Mesenchymal stem cell (in vitro differentiated cells and primary cell): ENCODE measurements at regions not wholly inside any gene's neighbourhood (a gene's known extent, or its start where the extent isn't known, plus 50 kb on each side); places are given as distances from the start of the nearest gene placed in this dataset.

Experiments used
- DNase-seq: peaks from one replicate; pipeline ENCODE4 v3.0.0-alpha.2; 2013
- H2AFZ ChIP-seq: one replicate; pipeline ENCODE4 v1.6.1; 2013; ENCODE audit warnings: low read depth, mild to moderate bottlenecking, control low read depth, inconsistent platforms, low read length, moderate library complexity
- H2AK5ac ChIP-seq: 2 replicates; pipeline ENCODE4 v1.6.1; 2013; ENCODE audit warnings: low read length, moderate library complexity, mild to moderate bottlenecking, inconsistent platforms; ENCODE audit not compliant: severe bottlenecking
- H2BK120ac ChIP-seq: one replicate; pipeline ENCODE4 v1.6.1; 2013; ENCODE audit warnings: low read depth, mild to moderate bottlenecking, inconsistent platforms, low read length, moderate library complexity
- H2BK12ac ChIP-seq, 2 experiments: one replicate each; pipeline ENCODE4 v1.6.1; 2013; ENCODE audit warnings: inconsistent platforms in 2 of 2, low read length in 2 of 2, mild to moderate bottlenecking in 2 of 2, moderate library complexity in 2 of 2, control low read depth in 1 of 2
- H2BK15ac ChIP-seq: one replicate; pipeline ENCODE4 v1.6.1; 2013; ENCODE audit warnings: mild to moderate bottlenecking, low read depth, inconsistent platforms; ENCODE audit not compliant: poor library complexity, severe bottlenecking
- H2BK5ac ChIP-seq: 2 replicates; pipeline ENCODE4 v1.6.1; 2013; ENCODE audit warnings: low read depth, mild to moderate bottlenecking, low read length, control low read depth, inconsistent platforms; ENCODE audit not compliant: poor library complexity, severe bottlenecking
- H3K14ac ChIP-seq, 2 experiments: one replicate each; pipeline ENCODE4 v1.6.1; 2013; ENCODE audit warnings: inconsistent platforms in 2 of 2, low read length in 2 of 2, control low read depth in 1 of 2, mild to moderate bottlenecking in 1 of 2, moderate library complexity in 1 of 2
- H3K18ac ChIP-seq, 2 experiments: one replicate each; pipeline ENCODE4 v1.6.1; 2013; ENCODE audit warnings: inconsistent platforms in 2 of 2, low read length in 2 of 2, control low read depth in 1 of 2, low read depth in 1 of 2, mild to moderate bottlenecking in 1 of 2
- H3K23ac ChIP-seq, 2 experiments: one replicate each; pipeline ENCODE4 v1.6.1; 2013; ENCODE audit warnings: inconsistent platforms in 2 of 2, low read length in 2 of 2, mild to moderate bottlenecking in 2 of 2, moderate library complexity in 2 of 2, control low read depth in 1 of 2
- H3K27ac ChIP-seq: 2 replicates; pipeline ENCODE4 v1.5.1; 2013; ENCODE audit warnings: mild to moderate bottlenecking, moderate library complexity, low read length, control low read depth, inconsistent platforms; ENCODE audit not compliant: poor library complexity, severe bottlenecking
- H3K27me3 ChIP-seq, 2 experiments: 2 replicates each; pipeline versions ENCODE4 v1.6.1 to v1.7.0; 2013; ENCODE audit warnings: low read length in 2 of 2, mild to moderate bottlenecking in 2 of 2, moderate library complexity in 2 of 2, control low read depth in 1 of 2, inconsistent platforms in 1 of 2; ENCODE audit not compliant: control insufficient read depth in 1 of 2, insufficient read depth in 1 of 2
- H3K36me3 ChIP-seq, 2 experiments: 2 replicates each; pipeline versions ENCODE4 v1.6.1 to v1.7.0; 2013; ENCODE audit warnings: low read length in 2 of 2, control low read depth in 1 of 2, inconsistent platforms in 1 of 2, low read depth in 1 of 2, mild to moderate bottlenecking in 1 of 2; ENCODE audit not compliant: insufficient read depth in 2 of 2, control insufficient read depth in 1 of 2
- H3K4ac ChIP-seq, 2 experiments: one replicate each; pipeline ENCODE4 v1.6.1; 2013; ENCODE audit warnings: inconsistent platforms in 2 of 2, low read length in 2 of 2, mild to moderate bottlenecking in 2 of 2, moderate library complexity in 2 of 2, control low read depth in 1 of 2, low read depth in 1 of 2
- H3K4me1 ChIP-seq: 2 replicates; pipeline ENCODE4 v1.6.1; 2013; ENCODE audit warnings: low read depth, low read length, control low read depth; ENCODE audit not compliant: control insufficient read depth, insufficient read depth
- H3K4me2 ChIP-seq: 2 replicates; pipeline ENCODE4 v1.6.1; 2013; ENCODE audit warnings: low read length, mild to moderate bottlenecking, inconsistent platforms; ENCODE audit not compliant: poor library complexity, severe bottlenecking
- H3K4me3 ChIP-seq, 2 experiments: 2 replicates each; pipeline versions ENCODE4 v1.5.1 to v1.7.0; 2013; ENCODE audit warnings: low read length in 2 of 2, mild to moderate bottlenecking in 2 of 2, control low read depth in 1 of 2, low read depth in 1 of 2; ENCODE audit not compliant: insufficient read depth in 1 of 2
- H3K79me1 ChIP-seq: replicated peaks from 2 replicates; pipeline ENCODE4 v1.6.1; 2013; ENCODE audit warnings: mild to moderate bottlenecking, control low read depth, low read length, inconsistent platforms; ENCODE audit not compliant: poor library complexity, severe bottlenecking
- H3K9ac ChIP-seq: 2 replicates; pipeline ENCODE4 v1.7.0; 2013; ENCODE audit warnings: mild to moderate bottlenecking, low read length, moderate library complexity
- H3K9me3 ChIP-seq: 2 replicates; pipeline ENCODE4 v1.7.0; 2013; ENCODE audit warnings: mild to moderate bottlenecking, low read length; ENCODE audit not compliant: control insufficient read depth
- H4K8ac ChIP-seq: one replicate; pipeline ENCODE4 v1.6.1; 2013; ENCODE audit warnings: inconsistent platforms, mild to moderate bottlenecking, low read length, moderate library complexity
- H4K91ac ChIP-seq: one replicate; pipeline ENCODE4 v1.6.1; 2013; ENCODE audit warnings: mild to moderate bottlenecking, low read length, inconsistent platforms
- WGBS: methylation state at CpG from one replicate; pipeline ENCODE4 v1.1.7; 2013; ENCODE audit warnings: mixed read lengths; 5-methylcytosine and 5-hydroxymethylcytosine counted together

- Histone ChIP-seq H3K18ac (no peak overlapping the region), H3K27ac (no peak overlapping the region)
- WGBS: 87% methylated on average over 20 of the region's 21 CpGs
Observed at GRCh38 chr1:5756434-5757186, 235.6 kb downstream of the NPHP4 start.

GRCh38 chr1:5755552-5756125 lies 236.6 kb downstream of the NPHP4 start:
- H3K36me3 ChIP-seq: no peaks in the 10 kb centered on the region
- H3K14ac ChIP-seq: no peak overlapping the region
- no peak overlapping the region for H4K8ac ChIP-seq
- H3K4ac ChIP-seq: no peak overlapping the region
- no peak overlapping the region for H2BK5ac ChIP-seq
- no peak for DNase-seq
- no peak overlapping the region for H2AK5ac ChIP-seq
- peaks cover 0 to 24% of the 10 kb centered on the region in 2 experiments for H3K27me3 ChIP-seq
- no peak overlapping the region for H2AFZ ChIP-seq
- WGBS: 82% methylated on average over 16 of the region's 16 CpGs
- no peaks in the 10 kb centered on the region for H3K79me1 ChIP-seq
- H2BK120ac ChIP-seq: no peak overlapping the region
- no peak overlapping the region for H3K27ac ChIP-seq
- no peak overlapping the region for H3K18ac ChIP-seq
- no peaks in the 10 kb centered on the region for H3K4me1 ChIP-seq
- no peak overlapping the region for H3K4me3 ChIP-seq
- H3K4me2 ChIP-seq: no peak overlapping the region
- H4K91ac ChIP-seq: no peak overlapping the region
- no peak overlapping the region for H2BK12ac ChIP-seq
- no peak overlapping the region for H2BK15ac ChIP-seq
- H3K9me3 ChIP-seq: no peaks in the 10 kb centered on the region
- no peak overlapping the region for H3K23ac ChIP-seq
- no peak overlapping the region for H3K9ac ChIP-seq

More at GRCh38 chr1:5756434-5757186, 235.6 kb downstream of the NPHP4 start:
- Histone ChIP-seq H3K23ac (no peak overlapping the region), H3K9me3 (no peaks in the 10 kb centered on the region), H3K4ac (no peak overlapping the region), H2AK5ac (no peak overlapping the region), H3K4me2 (no peak overlapping the region), H3K79me1 (no peaks in the 10 kb centered on the region), H4K91ac (no peak overlapping the region), H2BK120ac (no peak overlapping the region), H3K4me1 (no peaks in the 10 kb centered on the region), H2BK15ac (no peak overlapping the region), H3K4me3 (no peak overlapping the region), H3K9ac (no peak overlapping the region), H2BK5ac (no peak overlapping the region), H3K14ac (no peak overlapping the region), H3K36me3 (no peaks in the 10 kb centered on the region), H3K27me3 (peaks cover 0 to 16% of the 10 kb centered on the region in 2 experiments), H4K8ac (no peak overlapping the region), H2AFZ (no peak overlapping the region), H2BK12ac (no peak overlapping the region)
- DNase-seq: no peak

GRCh38 chr1:5754817-5755551 lies 237.2 kb downstream of the NPHP4 start:
- Histone ChIP-seq H3K36me3 (no peaks in the 10 kb centered on the region), H3K23ac (no peak overlapping the region), H3K18ac (no peak overlapping the region), H2BK120ac (no peak overlapping the region), H3K14ac (no peak overlapping the region), H2BK12ac (no peak overlapping the region), H3K4me1 (no peaks in the 10 kb centered on the region), H4K91ac (no peak overlapping the region), H3K27me3 (peaks cover 0 to 24% of the 10 kb centered on the region in 2 experiments), H3K4me2 (no peak overlapping the region), H3K4ac (no peak overlapping the region), H2BK15ac (no peak overlapping the region), H3K27ac (no peak overlapping the region), H4K8ac (no peak overlapping the region), H2AK5ac (no peak overlapping the region), H2AFZ (no peak overlapping the region), H3K9ac (no peak overlapping the region), H3K9me3 (no peaks in the 10 kb centered on the region), H3K4me3 (no peak overlapping the region), H3K79me1 (no peaks in the 10 kb centered on the region), H2BK5ac (no peak overlapping the region)
- 86% methylated on average over 14 of the region's 14 CpGs for WGBS
- no peak for DNase-seq
